ENCODE measurements at regions not wholly inside any gene's neighbourhood (a gene's known extent, or its start where the extent isn't known, plus 50 kb on each side); places are given as distances from the start of the nearest gene placed in this dataset.
A peak's percentile ranks its signal among the peaks of the same experiment; 100 is the strongest.

DNA sequence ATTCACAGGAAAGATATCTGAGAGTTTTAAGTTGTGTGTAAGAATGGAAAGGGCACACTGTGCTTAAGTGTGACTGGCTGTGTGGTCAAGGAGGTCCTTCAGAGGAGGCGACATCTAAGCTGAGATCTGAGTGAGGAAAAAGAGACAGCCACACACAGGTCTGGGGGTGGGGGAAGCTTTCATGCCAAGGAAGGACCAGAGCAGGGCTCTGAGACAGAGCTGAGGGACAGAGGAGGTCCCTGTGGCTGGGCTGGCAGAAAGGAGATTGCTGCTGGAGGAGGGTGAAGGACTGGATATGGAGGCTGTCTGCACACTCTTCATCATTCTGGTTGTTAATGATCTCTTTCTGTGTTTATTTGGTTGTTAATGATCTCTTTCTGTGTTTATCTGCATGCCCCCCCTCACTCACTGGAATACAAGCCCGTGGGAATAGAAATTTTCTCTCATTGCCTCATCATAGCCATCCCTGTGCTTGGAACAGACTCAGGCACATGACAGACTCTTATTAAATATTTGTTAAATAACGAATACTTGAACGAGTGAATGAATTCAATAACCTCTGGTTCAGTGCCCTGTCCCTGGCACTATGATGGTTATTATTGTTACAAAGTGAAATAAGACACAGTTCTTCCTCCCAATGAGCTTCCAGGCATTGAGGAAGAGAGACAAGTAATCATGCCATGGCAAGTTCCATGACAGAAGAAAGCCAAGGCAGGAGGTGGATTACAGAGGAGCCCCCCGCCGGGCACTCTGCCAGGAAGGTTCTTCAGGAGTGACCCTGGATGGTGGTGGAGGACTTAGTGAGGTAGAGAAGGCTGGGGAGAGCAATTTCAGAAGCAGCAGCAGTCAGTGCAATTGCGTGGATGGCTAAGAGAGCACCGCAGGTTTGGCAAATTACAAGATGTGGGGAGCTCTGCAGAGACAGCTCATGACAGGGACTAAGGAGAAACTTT lies 399.4 kb upstream of the HS6ST1 start:
- peak in 1 of 10 donors; percentile 35 for DNase-seq
- intact Hi-C loops (cut with DNase I): no loop called here

GRCh38 chr2:128720080-128721022 lies 401.7 kb upstream of the HS6ST1 start:
- intact Hi-C loops (cut with DNase I): no loop called here
- DNase-seq: no peak

DNA sequence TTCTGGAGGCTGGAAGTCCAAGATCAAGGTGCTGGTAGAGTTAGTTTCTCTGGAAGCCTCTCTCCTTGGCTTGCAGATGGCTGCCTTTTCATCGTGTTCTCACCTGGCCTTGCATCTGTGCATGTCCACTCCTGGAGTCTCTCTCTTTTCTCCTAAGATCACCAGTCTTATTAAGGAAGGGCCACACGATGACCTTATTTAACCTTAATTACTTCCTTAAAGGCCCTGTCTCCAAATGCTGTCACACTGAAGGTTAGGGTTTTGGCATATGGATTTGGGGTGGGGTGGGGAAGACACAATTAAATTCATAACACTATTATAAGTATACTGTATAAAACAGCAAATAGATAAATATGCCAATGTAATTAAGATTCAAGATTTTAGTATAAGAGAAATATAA lies 402.4 kb upstream of the HS6ST1 start:
- DNase-seq: no peak
- intact Hi-C loops (cut with DNase I): no loop called here

DNA sequence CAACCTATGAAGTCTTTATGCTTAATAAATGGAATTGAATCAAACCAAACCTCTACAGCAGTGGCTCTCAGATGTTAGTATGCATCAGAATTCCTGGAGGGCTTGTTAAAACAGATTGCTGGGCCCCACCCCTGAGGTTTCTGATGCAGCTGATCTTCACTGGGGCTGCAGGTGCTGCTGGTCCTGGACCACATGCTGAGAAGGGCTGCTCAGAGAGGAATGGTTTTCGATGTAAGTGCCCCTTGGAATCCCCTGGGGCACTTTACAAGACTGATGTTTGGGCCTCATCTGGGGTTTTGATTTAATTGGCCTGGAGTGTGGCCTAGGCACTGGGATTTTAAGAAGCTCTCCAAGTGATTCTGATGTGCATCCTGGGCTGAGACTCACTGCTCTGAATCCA lies 403.8 kb upstream of the HS6ST1 start:
- intact Hi-C loops (cut with DNase I): no loop called here
- DNase-seq: no peak

GRCh38 chr2:128724547-128724946 lies 405.9 kb upstream of the HS6ST1 start:
- DNase-seq: no peak

GRCh38 chr2:128724972-128725371 lies 406.3 kb upstream of the HS6ST1 start:
- no peak for DNase-seq
- intact Hi-C loops (cut with DNase I): no loop called here

More at GRCh38 chr2:128724547-128724946, 405.9 kb upstream of the HS6ST1 start:
- intact Hi-C loops (cut with DNase I): no loop called here

DNA sequence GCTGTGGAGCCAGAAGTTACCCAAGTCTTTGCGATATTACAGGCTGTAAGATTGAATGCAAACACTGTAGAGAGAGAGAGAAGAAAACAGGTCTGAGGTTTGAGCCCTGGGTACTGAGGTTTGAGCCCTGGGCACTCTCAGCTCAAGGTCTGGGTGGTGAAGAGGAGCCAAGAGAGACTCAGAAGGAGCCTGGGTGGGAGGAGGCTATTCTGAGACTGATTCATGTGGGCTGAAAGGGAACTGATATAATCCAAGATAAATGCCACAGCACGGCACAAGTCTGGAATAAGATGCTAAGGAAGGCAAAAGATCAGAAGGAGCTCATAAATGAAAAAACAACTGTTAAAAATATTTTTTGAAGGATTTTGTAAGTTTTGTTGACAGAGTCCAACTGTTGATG lies 407.6 kb upstream of the HS6ST1 start:
- DNase-seq: no peak
- intact Hi-C loops (cut with DNase I): no loop called here

GRCh38 chr2:128726911-128727310 lies 408.2 kb upstream of the HS6ST1 start:
- intact Hi-C loops (cut with DNase I): no loop called here
- DNase-seq: no peak

DNA sequence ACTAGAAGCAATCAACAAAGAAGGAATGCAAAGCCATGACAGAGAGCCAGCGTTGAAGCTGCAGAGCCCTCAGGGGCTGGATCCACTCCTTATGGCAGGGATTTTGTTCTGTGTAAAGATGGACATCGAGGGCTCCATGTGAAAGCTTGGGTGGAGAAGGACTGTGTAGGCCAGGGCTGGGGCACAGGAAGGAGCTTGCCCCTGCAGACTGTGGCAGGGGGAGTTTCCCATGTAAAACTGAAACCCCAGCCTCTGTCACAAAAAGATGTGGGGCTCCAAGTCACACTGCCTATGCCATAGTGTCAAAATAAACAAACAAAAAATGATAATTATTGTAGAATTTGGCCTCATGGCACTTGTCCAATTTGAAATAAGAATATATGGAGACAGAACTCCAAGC lies 408.7 kb upstream of the HS6ST1 start:
- intact Hi-C loops (cut with DNase I): no loop called here
- DNase-seq: no peak

- DNase-seq: no peak
- intact Hi-C loops (cut with DNase I): no loop called here
Observed at GRCh38 chr2:128727914-128728313, 409.2 kb upstream of the HS6ST1 start.

- no peak for DNase-seq
- intact Hi-C loops (cut with DNase I): no loop called here
Observed at GRCh38 chr2:128729051-128729450, 410.4 kb upstream of the HS6ST1 start.

- DNase-seq: no peak
- intact Hi-C loops (cut with DNase I): loop anchor here (10.0 kb wide), 3 partner anchors 407 to 1193 kb away; no protein-coding TSS in a partner anchor
Observed at GRCh38 chr2:128731994-128732650, 413.5 kb upstream of the HS6ST1 start.

GRCh38 chr2:128732976-128733431 lies 414.3 kb upstream of the HS6ST1 start:
- no peak for DNase-seq

GRCh38 chr2:128733450-128733849 lies 414.8 kb upstream of the HS6ST1 start:
- intact Hi-C loops (cut with DNase I): loop anchor here (10.0 kb wide), 3 partner anchors 409 to 1191 kb away; no protein-coding TSS in a partner anchor
- no peak for DNase-seq

More at GRCh38 chr2:128732976-128733431, 414.3 kb upstream of the HS6ST1 start:
- intact Hi-C loops (cut with DNase I): loop anchor here (10.0 kb wide), 3 partner anchors 408 to 1192 kb away; no protein-coding TSS in a partner anchor

GRCh38 chr2:128734521-128735295 lies 416.0 kb upstream of the HS6ST1 start:
- DNase-seq: no peak
- intact Hi-C loops (cut with DNase I): loop anchor here (10.0 kb wide), 3 partner anchors 410 to 1190 kb away; no protein-coding TSS in a partner anchor

DNA sequence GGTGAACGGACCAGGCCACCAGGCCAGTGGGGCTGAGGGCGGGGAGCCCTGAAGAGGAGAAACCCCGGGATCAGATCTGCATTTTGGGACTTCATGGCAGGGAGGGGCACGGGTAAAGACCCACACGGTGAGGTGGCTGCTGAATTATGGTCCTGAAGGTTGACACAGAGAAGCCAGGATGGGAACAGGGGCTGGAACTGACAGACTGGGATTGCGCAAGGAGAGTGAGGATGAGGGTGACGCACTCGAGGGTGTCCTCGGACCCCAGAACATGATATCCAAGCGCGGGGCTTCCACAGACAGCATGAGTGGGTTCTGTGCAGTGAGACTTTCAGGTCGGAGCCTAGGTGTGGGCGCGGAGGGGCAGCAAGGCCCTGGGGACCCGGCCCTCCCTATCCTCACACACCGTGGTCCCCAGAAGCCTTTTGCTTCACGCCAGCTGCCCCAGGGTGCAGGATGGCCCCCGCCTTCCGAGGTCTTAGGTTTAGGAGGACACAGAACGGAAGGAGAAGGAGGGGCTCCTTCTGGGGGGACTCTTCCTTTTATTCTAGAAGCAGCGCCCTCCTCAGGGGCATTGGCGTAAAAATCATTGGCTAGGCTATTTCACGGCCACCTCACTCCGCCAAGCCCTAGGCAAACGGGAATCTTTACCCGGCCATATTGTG lies 416.8 kb upstream of the HS6ST1 start:
- DNase-seq: no peak
- intact Hi-C loops (cut with DNase I): loop anchor here (10.0 kb wide), 3 partner anchors 411 to 1189 kb away; no protein-coding TSS in a partner anchor

DNA sequence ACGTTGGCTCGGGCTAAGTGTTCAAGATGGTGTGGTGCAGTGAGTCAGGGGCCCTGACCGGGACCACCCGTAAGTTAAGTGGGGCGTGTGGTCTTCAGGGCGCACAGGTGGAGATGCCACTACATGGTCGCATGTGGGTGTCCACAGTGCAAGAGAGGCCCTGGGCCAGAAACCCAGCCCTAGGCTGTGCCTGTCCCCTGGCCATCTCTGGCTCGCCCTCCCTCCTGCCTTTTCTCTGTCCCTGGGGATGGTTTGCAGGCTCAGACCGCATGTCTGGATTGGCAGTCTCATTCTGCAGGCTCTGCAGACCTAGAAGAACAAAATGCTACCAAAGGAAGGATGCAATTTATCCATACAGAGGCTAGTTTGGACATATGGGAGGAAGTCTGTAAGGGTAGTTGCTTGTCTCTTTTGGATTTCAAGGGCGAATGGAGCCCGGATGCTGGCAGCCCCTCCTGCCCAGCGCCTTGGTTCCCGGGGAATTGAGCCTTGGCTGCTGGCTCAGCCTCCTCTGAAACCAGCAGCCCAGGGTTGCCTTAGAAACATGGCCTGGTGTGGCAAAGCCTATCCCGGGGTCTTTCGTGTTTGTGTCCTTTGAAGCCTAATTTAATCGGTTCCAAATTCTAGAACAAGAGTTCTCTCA lies 417.5 kb upstream of the HS6ST1 start:
- DNase-seq: no peak
- intact Hi-C loops (cut with DNase I): loop anchor here (10.0 kb wide), 3 partner anchors 411 to 1189 kb away; no protein-coding TSS in a partner anchor

Measured in posterior cingulate gyrus (tissue), 11 donors.